ENCODE measurements at regions not wholly inside any gene's neighbourhood (a gene's known extent, or its start where the extent isn't known, plus 50 kb on each side); places are given as distances from the start of the nearest gene placed in this dataset.

DNA sequence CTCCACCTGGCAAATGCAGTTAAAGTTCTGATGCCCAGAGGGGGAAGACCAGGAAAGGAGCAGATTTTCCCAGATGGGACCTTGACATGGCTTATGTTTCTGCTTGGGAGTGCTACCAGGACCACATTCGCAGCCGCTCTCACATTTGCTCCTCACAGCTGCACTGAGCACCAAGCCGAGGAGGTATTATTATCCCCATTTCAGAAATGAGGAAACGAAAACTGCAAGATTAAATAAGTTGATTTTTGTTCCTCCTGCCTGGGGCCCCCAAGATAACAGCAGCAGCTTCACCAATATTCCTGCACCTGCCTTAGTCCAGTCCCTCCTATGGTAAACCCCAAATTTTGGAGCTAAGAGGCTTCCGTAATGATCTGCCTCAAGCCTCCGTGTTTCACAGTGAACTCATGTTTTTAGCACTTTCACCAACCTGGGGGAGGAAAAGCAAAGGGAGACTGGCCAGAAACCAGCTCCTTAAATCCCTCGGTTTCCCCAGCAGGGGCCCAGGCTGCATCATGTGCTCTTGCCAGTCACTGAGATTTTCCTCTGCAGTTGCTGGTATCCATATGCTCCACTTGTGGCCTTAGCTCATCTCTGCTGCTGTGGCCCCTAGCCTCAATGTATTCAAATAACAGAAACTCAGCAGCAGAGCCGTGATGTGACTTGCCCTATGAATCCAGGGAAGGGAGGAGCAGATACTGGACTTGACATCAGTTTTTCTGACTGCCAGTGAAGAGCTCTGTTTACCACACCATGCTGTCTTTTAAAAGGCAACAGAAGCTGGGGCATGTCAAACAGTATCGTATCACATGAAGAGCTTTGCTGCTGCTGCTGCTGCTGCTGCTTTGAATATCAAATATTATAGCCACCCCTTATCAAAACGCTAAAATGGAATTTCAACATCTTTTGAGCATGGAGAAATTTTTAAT, 95.5 kb upstream of the KLHL13 start:
- H3K9me3 ChIP-seq (ENCODE audit: control insufficient read depth in 3 of 3, low read length in 3 of 3), result no peaks in the 10 kb centered on the region
- no peak overlapping the region for H3K9ac ChIP-seq (ENCODE audit: low read depth in 1 of 3, low read length in 3 of 3)
- no peak overlapping the region for H3K4me3 ChIP-seq (ENCODE audit: low read length in 3 of 3)
- no peak overlapping the region for H3K27ac ChIP-seq (ENCODE audit: low read depth, low read length)
- H3K4me1 ChIP-seq (ENCODE audit: control insufficient read depth in 3 of 3, insufficient read depth in 3 of 3, low read length in 3 of 3), result no peaks in the 10 kb centered on the region
- no peaks in the 10 kb centered on the region for H3K27me3 ChIP-seq (ENCODE audit: control insufficient read depth in 3 of 3, insufficient read depth in 3 of 3, low read length in 3 of 3)
- H3K36me3 ChIP-seq (ENCODE audit: control insufficient read depth in 3 of 3, insufficient read depth in 3 of 3, low read length in 3 of 3), result no peaks in the 10 kb centered on the region

- Histone ChIP-seq H3K27ac (ENCODE audit: low read depth, low read length) (no peak overlapping the region), H3K9ac (ENCODE audit: low read depth in 1 of 3, low read length in 3 of 3) (no peak overlapping the region), H3K4me3 (ENCODE audit: low read length in 3 of 3) (no peak overlapping the region), H3K4me1 (ENCODE audit: control insufficient read depth in 3 of 3, insufficient read depth in 3 of 3, low read length in 3 of 3) (no peaks in the 10 kb centered on the region), H3K27me3 (ENCODE audit: control insufficient read depth in 3 of 3, insufficient read depth in 3 of 3, low read length in 3 of 3) (no peaks in the 10 kb centered on the region), H3K36me3 (ENCODE audit: control insufficient read depth in 3 of 3, insufficient read depth in 3 of 3, low read length in 3 of 3) (no peaks in the 10 kb centered on the region), H3K9me3 (ENCODE audit: control insufficient read depth in 3 of 3, low read length in 3 of 3) (no peaks in the 10 kb centered on the region)
Measured at GRCh38 chrX:118212817-118213183, 96.2 kb upstream of the KLHL13 start.

- no peaks in the 10 kb centered on the region for H3K27me3 ChIP-seq (ENCODE audit: control insufficient read depth in 3 of 3, insufficient read depth in 3 of 3, low read length in 3 of 3)
- no peaks in the 10 kb centered on the region for H3K36me3 ChIP-seq (ENCODE audit: control insufficient read depth in 3 of 3, insufficient read depth in 3 of 3, low read length in 3 of 3)
- H3K4me1 ChIP-seq (ENCODE audit: control insufficient read depth in 3 of 3, insufficient read depth in 3 of 3, low read length in 3 of 3), result no peaks in the 10 kb centered on the region
- no peak overlapping the region for H3K9ac ChIP-seq (ENCODE audit: low read depth in 1 of 3, low read length in 3 of 3)
- no peak overlapping the region for H3K4me3 ChIP-seq (ENCODE audit: low read length in 3 of 3)
- H3K9me3 ChIP-seq (ENCODE audit: control insufficient read depth in 3 of 3, low read length in 3 of 3), result no peaks in the 10 kb centered on the region
- no peak overlapping the region for H3K27ac ChIP-seq (ENCODE audit: low read depth, low read length)
Measured at GRCh38 chrX:118215346-118215745, 98.7 kb upstream of the KLHL13 start.

DNA sequence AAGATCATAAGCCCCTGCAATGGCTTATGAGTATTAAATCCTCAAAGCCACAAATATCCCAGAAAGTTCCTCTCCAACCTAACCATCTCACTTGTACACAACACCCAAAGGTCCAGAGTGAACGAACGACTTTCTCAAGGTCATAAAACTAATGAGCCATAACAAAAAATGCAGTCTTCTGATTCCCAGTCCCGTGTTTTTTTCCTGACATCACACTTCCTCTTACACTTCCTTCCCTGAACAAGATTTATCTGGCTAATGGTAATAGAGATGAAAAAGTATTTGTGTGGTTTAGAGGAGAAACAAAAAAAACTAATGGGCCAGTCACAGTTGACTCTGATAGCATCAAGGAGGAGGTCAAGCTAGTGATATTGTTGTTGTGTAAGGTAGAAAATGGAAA, 99.5 kb upstream of the KLHL13 start:
- Histone ChIP-seq H3K4me1 (ENCODE audit: control insufficient read depth in 3 of 3, insufficient read depth in 3 of 3, low read length in 3 of 3) (no peaks in the 10 kb centered on the region), H3K9ac (ENCODE audit: low read depth in 1 of 3, low read length in 3 of 3) (no peak overlapping the region), H3K36me3 (ENCODE audit: control insufficient read depth in 3 of 3, insufficient read depth in 3 of 3, low read length in 3 of 3) (no peaks in the 10 kb centered on the region), H3K4me3 (ENCODE audit: low read length in 3 of 3) (no peak overlapping the region), H3K9me3 (ENCODE audit: control insufficient read depth in 3 of 3, low read length in 3 of 3) (no peaks in the 10 kb centered on the region), H3K27ac (ENCODE audit: low read depth, low read length) (no peak overlapping the region), H3K27me3 (ENCODE audit: control insufficient read depth in 3 of 3, insufficient read depth in 3 of 3, low read length in 3 of 3) (no peaks in the 10 kb centered on the region)

GRCh38 chrX:118216509-118216908, 99.9 kb upstream of the KLHL13 start:
- H3K9ac ChIP-seq (ENCODE audit: low read depth in 1 of 3, low read length in 3 of 3), result no peak overlapping the region
- H3K27ac ChIP-seq (ENCODE audit: low read depth, low read length), result no peak overlapping the region
- H3K9me3 ChIP-seq (ENCODE audit: control insufficient read depth in 3 of 3, low read length in 3 of 3), result no peaks in the 10 kb centered on the region
- H3K4me3 ChIP-seq (ENCODE audit: low read length in 3 of 3), result no peak overlapping the region
- H3K36me3 ChIP-seq (ENCODE audit: control insufficient read depth in 3 of 3, insufficient read depth in 3 of 3, low read length in 3 of 3), result no peaks in the 10 kb centered on the region
- no peaks in the 10 kb centered on the region for H3K27me3 ChIP-seq (ENCODE audit: control insufficient read depth in 3 of 3, insufficient read depth in 3 of 3, low read length in 3 of 3)
- no peaks in the 10 kb centered on the region for H3K4me1 ChIP-seq (ENCODE audit: control insufficient read depth in 3 of 3, insufficient read depth in 3 of 3, low read length in 3 of 3)

- Histone ChIP-seq H3K27me3 (ENCODE audit: control insufficient read depth in 3 of 3, insufficient read depth in 3 of 3, low read length in 3 of 3) (no peaks in the 10 kb centered on the region), H3K27ac (ENCODE audit: low read depth, low read length) (no peak overlapping the region), H3K4me1 (ENCODE audit: control insufficient read depth in 3 of 3, insufficient read depth in 3 of 3, low read length in 3 of 3) (no peaks in the 10 kb centered on the region), H3K36me3 (ENCODE audit: control insufficient read depth in 3 of 3, insufficient read depth in 3 of 3, low read length in 3 of 3) (no peaks in the 10 kb centered on the region), H3K4me3 (ENCODE audit: low read length in 3 of 3) (no peak overlapping the region), H3K9me3 (ENCODE audit: control insufficient read depth in 3 of 3, low read length in 3 of 3) (no peaks in the 10 kb centered on the region), H3K9ac (ENCODE audit: low read depth in 1 of 3, low read length in 3 of 3) (no peak overlapping the region)
Measured at GRCh38 chrX:118218079-118218478, 101.5 kb upstream of the KLHL13 start.

DNA sequence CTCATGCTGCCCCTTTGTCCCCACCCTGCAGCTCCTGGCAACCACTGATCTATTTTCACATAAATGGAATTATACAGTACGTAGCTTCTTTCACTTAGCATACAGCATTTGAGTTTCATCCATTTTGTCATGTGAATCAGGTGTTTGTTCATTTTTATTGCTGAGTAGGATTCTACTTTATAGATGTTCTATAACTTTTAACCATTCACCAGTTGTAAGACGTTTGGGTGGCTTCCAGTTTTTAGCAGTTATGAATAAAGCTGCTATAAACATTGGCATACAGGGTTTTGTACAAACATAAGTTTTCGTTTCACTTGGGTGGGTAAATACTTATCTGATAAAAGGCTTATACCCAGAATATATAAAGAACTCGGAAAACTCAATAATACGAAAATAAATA, 102.3 kb upstream of the KLHL13 start:
- Histone ChIP-seq H3K4me3 (ENCODE audit: low read length in 3 of 3) (no peak overlapping the region), H3K9me3 (ENCODE audit: control insufficient read depth in 3 of 3, low read length in 3 of 3) (no peaks in the 10 kb centered on the region), H3K4me1 (ENCODE audit: control insufficient read depth in 3 of 3, insufficient read depth in 3 of 3, low read length in 3 of 3) (no peaks in the 10 kb centered on the region), H3K36me3 (ENCODE audit: control insufficient read depth in 3 of 3, insufficient read depth in 3 of 3, low read length in 3 of 3) (no peaks in the 10 kb centered on the region), H3K27ac (ENCODE audit: low read depth, low read length) (no peak overlapping the region), H3K27me3 (ENCODE audit: control insufficient read depth in 3 of 3, insufficient read depth in 3 of 3, low read length in 3 of 3) (no peaks in the 10 kb centered on the region), H3K9ac (ENCODE audit: low read depth in 1 of 3, low read length in 3 of 3) (no peak overlapping the region)

DNA sequence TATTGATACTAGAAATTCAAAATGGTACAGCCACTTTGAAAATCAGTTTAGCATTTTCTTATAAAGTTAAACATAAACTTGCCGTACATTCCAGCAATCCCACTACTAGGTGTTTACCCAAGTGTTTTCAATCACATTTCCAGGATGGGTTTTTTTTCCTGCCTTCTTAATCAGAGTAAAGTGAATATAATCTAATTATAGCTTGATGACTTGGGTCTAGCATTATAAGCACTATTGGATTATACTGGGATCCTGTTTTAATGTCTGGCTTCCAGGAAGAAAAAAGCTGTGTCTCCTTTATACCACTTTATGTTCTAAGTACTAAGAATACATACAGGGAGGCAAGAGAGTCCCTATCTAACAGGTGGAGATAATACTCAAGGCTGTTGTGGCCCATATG, 103.3 kb upstream of the KLHL13 start:
- H3K27ac ChIP-seq (ENCODE audit: low read depth, low read length), result no peak overlapping the region
- no peaks in the 10 kb centered on the region for H3K27me3 ChIP-seq (ENCODE audit: control insufficient read depth in 3 of 3, insufficient read depth in 3 of 3, low read length in 3 of 3)
- H3K4me3 ChIP-seq (ENCODE audit: low read length in 3 of 3), result no peak overlapping the region
- H3K36me3 ChIP-seq (ENCODE audit: control insufficient read depth in 3 of 3, insufficient read depth in 3 of 3, low read length in 3 of 3), result no peaks in the 10 kb centered on the region
- H3K9ac ChIP-seq (ENCODE audit: low read depth in 1 of 3, low read length in 3 of 3), result no peak overlapping the region
- no peaks in the 10 kb centered on the region for H3K4me1 ChIP-seq (ENCODE audit: control insufficient read depth in 3 of 3, insufficient read depth in 3 of 3, low read length in 3 of 3)
- no peaks in the 10 kb centered on the region for H3K9me3 ChIP-seq (ENCODE audit: control insufficient read depth in 3 of 3, low read length in 3 of 3)

GRCh38 chrX:118220509-118220908, 103.9 kb upstream of the KLHL13 start:
- no peak overlapping the region for H3K9ac ChIP-seq (ENCODE audit: low read depth in 1 of 3, low read length in 3 of 3)
- H3K27ac ChIP-seq (ENCODE audit: low read depth, low read length), result no peak overlapping the region
- H3K4me1 ChIP-seq (ENCODE audit: control insufficient read depth in 3 of 3, insufficient read depth in 3 of 3, low read length in 3 of 3), result no peaks in the 10 kb centered on the region
- H3K36me3 ChIP-seq (ENCODE audit: control insufficient read depth in 3 of 3, insufficient read depth in 3 of 3, low read length in 3 of 3), result no peaks in the 10 kb centered on the region
- no peaks in the 10 kb centered on the region for H3K9me3 ChIP-seq (ENCODE audit: control insufficient read depth in 3 of 3, low read length in 3 of 3)
- H3K27me3 ChIP-seq (ENCODE audit: control insufficient read depth in 3 of 3, insufficient read depth in 3 of 3, low read length in 3 of 3), result no peaks in the 10 kb centered on the region
- no peak overlapping the region for H3K4me3 ChIP-seq (ENCODE audit: low read length in 3 of 3)

- Histone ChIP-seq H3K9me3 (ENCODE audit: control insufficient read depth in 3 of 3, low read length in 3 of 3) (no peaks in the 10 kb centered on the region), H3K27ac (ENCODE audit: low read depth, low read length) (no peak overlapping the region), H3K27me3 (ENCODE audit: control insufficient read depth in 3 of 3, insufficient read depth in 3 of 3, low read length in 3 of 3) (no peaks in the 10 kb centered on the region)
Measured at GRCh38 chrX:118221270-118221669, 104.7 kb upstream of the KLHL13 start.

More at GRCh38 chrX:118221270-118221669, 104.7 kb upstream of the KLHL13 start:
- no peaks in the 10 kb centered on the region for H3K4me1 ChIP-seq (ENCODE audit: control insufficient read depth in 3 of 3, insufficient read depth in 3 of 3, low read length in 3 of 3)
- no peak overlapping the region for H3K4me3 ChIP-seq (ENCODE audit: low read length in 3 of 3)
- no peak overlapping the region for H3K9ac ChIP-seq (ENCODE audit: low read depth in 1 of 3, low read length in 3 of 3)
- no peaks in the 10 kb centered on the region for H3K36me3 ChIP-seq (ENCODE audit: control insufficient read depth in 3 of 3, insufficient read depth in 3 of 3, low read length in 3 of 3)
